ENCODE measurements at regions not wholly inside any gene's neighbourhood (a gene's known extent, or its start where the extent isn't known, plus 50 kb on each side); places are given as distances from the start of the nearest gene placed in this dataset.
A peak's percentile ranks its signal among the peaks of the same experiment; 100 is the strongest.

DNA sequence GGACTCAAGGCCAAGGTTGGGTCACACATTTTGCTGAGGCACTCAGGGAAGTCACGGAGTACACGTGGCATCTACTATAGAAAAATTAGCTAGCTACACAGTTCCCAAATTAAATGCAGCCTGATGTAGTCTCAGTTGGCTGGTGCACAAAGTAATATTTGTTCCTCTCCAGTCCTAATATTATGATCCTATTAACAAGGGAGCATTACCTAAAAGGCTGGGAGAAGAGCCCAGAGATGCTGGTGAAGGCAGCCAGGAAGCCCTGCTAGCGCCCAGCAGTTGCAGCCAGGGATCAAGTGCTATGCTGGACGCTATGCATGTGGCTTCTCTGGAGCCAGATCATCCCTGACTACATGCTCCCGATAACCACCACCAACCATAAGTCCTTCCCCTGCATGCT, 88.0 kb upstream of the GSC start:
- TF ChIP-seq, protein P1, sequence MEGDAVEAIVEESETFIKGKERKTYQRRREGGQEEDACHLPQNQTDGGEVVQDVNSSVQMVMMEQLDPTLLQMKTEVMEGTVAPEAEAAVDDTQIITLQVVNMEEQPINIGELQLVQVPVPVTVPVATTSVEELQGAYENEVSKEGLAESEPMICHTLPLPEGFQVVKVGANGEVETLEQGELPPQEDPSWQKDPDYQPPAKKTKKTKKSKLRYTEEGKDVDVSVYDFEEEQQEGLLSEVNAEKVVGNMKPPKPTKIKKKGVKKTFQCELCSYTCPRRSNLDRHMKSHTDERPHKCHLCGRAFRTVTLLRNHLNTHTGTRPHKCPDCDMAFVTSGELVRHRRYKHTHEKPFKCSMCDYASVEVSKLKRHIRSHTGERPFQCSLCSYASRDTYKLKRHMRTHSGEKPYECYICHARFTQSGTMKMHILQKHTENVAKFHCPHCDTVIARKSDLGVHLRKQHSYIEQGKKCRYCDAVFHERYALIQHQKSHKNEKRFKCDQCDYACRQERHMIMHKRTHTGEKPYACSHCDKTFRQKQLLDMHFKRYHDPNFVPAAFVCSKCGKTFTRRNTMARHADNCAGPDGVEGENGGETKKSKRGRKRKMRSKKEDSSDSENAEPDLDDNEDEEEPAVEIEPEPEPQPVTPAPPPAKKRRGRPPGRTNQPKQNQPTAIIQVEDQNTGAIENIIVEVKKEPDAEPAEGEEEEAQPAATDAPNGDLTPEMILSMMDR (IDR thresholded peaks at IDR 0.05; ENCODE audit: poor library complexity, severe bottlenecking): no peak
- DNase-seq (ENCODE audit: low spot score): no peak

DNA sequence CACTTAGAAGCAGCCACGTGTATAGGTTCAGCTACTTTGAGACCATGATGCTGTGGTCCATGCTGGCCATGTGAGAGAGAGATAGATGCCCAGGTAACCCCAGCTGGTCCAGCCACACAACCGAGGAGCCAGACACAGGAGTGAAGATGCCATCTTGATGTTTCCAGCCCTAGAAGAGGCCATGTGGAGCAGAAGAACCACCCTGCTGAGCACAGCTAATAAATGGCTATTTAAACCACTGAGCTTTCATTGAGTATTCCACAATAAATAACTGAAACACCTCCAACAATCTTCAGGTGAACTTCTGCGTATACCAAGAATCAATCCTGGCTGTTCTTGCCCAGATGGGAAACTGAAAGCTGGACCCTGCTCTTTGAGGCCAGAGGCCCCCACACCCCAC, 84.0 kb upstream of the GSC start:
- no peak overlapping the region for H3K4me3 ChIP-seq (ENCODE audit: severe bottlenecking)
- H3K27ac ChIP-seq (ENCODE audit: poor library complexity, severe bottlenecking): no peak overlapping the region
- peaks cover 4% of the 10 kb centered on the region for H3K9me3 ChIP-seq (ENCODE audit: severe bottlenecking)
- H3K27me3 ChIP-seq (ENCODE audit: insufficient read depth, poor library complexity, severe bottlenecking): no peaks in the 10 kb centered on the region
- H3K4me1 ChIP-seq (ENCODE audit: insufficient read depth, poor library complexity, severe bottlenecking): no peaks in the 10 kb centered on the region
- no peak for DNase-seq (ENCODE audit: low spot score)
- TF ChIP-seq, protein P1 (IDR thresholded peaks at IDR 0.05; ENCODE audit: poor library complexity, severe bottlenecking): no peak
- H3K36me3 ChIP-seq (ENCODE audit: low read depth): no peaks in the 10 kb centered on the region
- ATAC-seq (ENCODE audit: low read depth): no peak

More for the DNA sequence above, 88.0 kb upstream of the GSC start:
- H3K27me3 ChIP-seq (ENCODE audit: insufficient read depth, poor library complexity, severe bottlenecking): peaks cover 11% of the 10 kb centered on the region
- no peaks in the 10 kb centered on the region for H3K4me1 ChIP-seq (ENCODE audit: insufficient read depth, poor library complexity, severe bottlenecking)
- no peak for ATAC-seq (ENCODE audit: low read depth)
- H3K27ac ChIP-seq (ENCODE audit: poor library complexity, severe bottlenecking): no peak overlapping the region
- peaks cover 4% of the 10 kb centered on the region for H3K9me3 ChIP-seq (ENCODE audit: severe bottlenecking)
- H3K36me3 ChIP-seq (ENCODE audit: low read depth): no peaks in the 10 kb centered on the region
- no peak overlapping the region for H3K4me3 ChIP-seq (ENCODE audit: severe bottlenecking)

DNA sequence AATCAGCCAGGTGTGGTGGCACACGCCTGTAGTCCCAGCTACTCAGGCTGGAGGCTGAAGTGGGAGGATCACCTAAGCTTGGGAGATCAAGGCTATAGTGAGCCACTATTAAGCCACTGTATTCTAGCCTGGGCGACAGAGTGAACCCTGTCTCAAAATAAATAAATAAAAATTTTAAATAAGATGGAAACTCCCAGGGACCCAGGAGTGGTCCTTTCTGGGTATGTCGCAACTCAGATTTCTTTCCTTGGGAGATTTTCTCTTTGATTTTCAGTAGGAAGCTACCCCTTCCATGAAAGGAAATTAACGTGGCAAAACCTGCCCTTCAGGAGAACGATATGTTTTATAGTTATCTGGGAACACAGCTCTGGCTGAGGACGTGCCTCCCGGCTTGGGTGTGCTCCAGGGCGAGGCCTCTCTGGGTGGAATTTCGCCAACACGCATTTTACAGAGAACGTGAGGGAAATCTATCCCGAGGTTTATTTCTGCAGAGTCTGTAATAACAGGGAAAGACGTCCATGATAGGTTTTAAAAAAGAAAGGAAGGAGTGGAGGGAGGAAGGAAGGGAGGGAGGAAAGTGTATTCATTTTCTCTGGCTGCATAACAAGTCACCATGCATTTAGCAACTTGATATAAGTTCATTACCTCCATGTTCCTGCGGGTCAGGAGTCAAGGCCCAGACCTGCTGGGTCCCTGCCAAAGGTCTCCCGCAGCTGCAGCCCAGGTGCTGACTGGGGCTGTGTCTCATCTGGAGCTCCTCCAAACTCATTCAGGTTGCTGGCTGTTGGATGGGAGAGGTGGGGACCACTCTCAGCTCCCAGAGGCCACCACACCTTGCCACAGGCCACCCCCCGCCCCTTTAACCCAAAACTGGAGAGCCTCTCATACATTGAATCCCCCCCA, 80.6 kb upstream of the GSC start:
- ATAC-seq (ENCODE audit: low read depth): peak; percentile 79
- no peak for DNase-seq (ENCODE audit: low spot score)
- TF ChIP-seq, protein P1 (IDR thresholded peaks at IDR 0.05; ENCODE audit: poor library complexity, severe bottlenecking): no peak

DNA sequence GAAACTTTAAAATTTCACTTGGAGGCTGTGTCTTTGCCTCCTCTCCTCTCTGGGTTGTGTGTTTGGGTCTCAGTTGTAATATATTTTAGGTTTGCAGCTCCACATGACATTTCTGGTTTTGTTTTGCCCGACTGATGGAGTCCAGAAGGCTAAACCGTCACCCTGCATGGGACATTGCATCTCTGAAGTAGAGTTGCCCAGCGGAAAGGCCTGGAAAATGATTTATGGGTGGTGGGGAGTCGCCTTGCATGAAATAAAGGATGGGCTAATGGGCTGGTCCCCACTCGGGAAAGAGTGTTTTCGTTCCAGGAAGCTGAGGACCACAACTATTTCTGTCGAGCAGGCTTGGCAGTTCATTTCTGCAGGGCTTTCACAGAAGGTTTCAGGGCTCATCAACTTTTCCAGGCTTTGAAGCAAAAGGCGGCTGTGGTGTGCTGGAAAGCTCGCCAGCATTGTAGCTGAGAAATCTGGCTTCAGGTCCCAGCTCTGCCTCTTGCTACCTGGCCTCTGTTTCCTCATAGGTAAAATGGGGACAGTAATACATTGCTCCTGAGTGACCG, 74.8 kb upstream of the GSC start:
- H3K27ac ChIP-seq (ENCODE audit: poor library complexity, severe bottlenecking): no peak overlapping the region
- H3K4me1 ChIP-seq (ENCODE audit: insufficient read depth, poor library complexity, severe bottlenecking): no peaks in the 10 kb centered on the region
- H3K9me3 ChIP-seq (ENCODE audit: severe bottlenecking): no peaks in the 10 kb centered on the region
- no peaks in the 10 kb centered on the region for H3K27me3 ChIP-seq (ENCODE audit: insufficient read depth, poor library complexity, severe bottlenecking)
- no peak for ATAC-seq (ENCODE audit: low read depth)
- no peaks in the 10 kb centered on the region for H3K36me3 ChIP-seq (ENCODE audit: low read depth)
- H3K4me3 ChIP-seq (ENCODE audit: severe bottlenecking): no peak overlapping the region
- TF ChIP-seq, protein P1 (IDR thresholded peaks at IDR 0.05; ENCODE audit: poor library complexity, severe bottlenecking): no peak
- no peak for DNase-seq (ENCODE audit: low spot score)

More for the DNA sequence above, 80.6 kb upstream of the GSC start:
- Histone ChIP-seq H3K27ac (ENCODE audit: poor library complexity, severe bottlenecking) (peak overlapping the region; percentile 54), H3K4me1 (ENCODE audit: insufficient read depth, poor library complexity, severe bottlenecking) (no peaks in the 10 kb centered on the region), H3K9me3 (ENCODE audit: severe bottlenecking) (peaks cover 4% of the 10 kb centered on the region), H3K4me3 (ENCODE audit: severe bottlenecking) (no peak overlapping the region), H3K27me3 (ENCODE audit: insufficient read depth, poor library complexity, severe bottlenecking) (no peaks in the 10 kb centered on the region), H3K36me3 (ENCODE audit: low read depth) (no peaks in the 10 kb centered on the region)

DNA sequence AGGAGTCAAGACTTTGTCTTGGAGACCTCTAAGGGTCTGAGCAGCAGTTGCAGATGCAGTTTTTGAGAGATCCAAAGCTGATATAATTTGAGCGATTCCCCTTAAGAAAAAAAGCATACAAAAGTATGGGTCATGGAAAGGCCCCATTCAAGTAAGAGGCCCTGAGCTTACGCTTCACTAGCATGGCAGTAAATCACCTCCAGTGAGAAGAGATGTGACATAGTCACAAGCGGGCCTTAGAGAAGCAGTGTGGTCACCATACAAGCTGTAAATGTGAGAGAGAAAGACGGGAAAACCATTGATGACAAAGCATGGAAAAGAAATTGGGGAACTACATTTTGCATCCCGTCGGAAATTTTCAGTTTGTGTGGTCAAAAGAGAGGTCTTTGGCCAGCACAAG, 70.6 kb upstream of the GSC start:
- TF ChIP-seq, protein P1 (IDR thresholded peaks at IDR 0.05; ENCODE audit: poor library complexity, severe bottlenecking): no peak
- no peak for DNase-seq (ENCODE audit: low spot score)
- Histone ChIP-seq H3K27me3 (ENCODE audit: insufficient read depth, poor library complexity, severe bottlenecking) (no peaks in the 10 kb centered on the region), H3K4me3 (ENCODE audit: severe bottlenecking) (no peak overlapping the region), H3K4me1 (ENCODE audit: insufficient read depth, poor library complexity, severe bottlenecking) (no peaks in the 10 kb centered on the region), H3K36me3 (ENCODE audit: low read depth) (no peaks in the 10 kb centered on the region), H3K9me3 (ENCODE audit: severe bottlenecking) (no peaks in the 10 kb centered on the region), H3K27ac (ENCODE audit: poor library complexity, severe bottlenecking) (no peak overlapping the region)
- ATAC-seq (ENCODE audit: low read depth): no peak

Measured in RWPE2 (cell line).